Calu3 (cell line): ENCODE measurements at regions not wholly inside any gene's neighbourhood (a gene's known extent, or its start where the extent isn't known, plus 50 kb on each side); places are given as distances from the start of the nearest gene placed in this dataset.

ENCODE experiments used
- BruUV-seq: library from RNA; stranded (reverse); fragments of 400-500 nt; replicated peaks from 2 replicates; lab custom pipeline; 2021; lab: Mats Ljungman, UMichigan
- CTCF ChIA-PET: fragments of 300-600 bp; sonication (Branson Sonifier 250); formaldehyde crosslinking; loops from one replicate; lab custom pipeline; 2022; ENCODE audit warnings: antibody characterized with exemption; lab: Charles Lee
- DNase-seq: peaks from one replicate; pipeline ENCODE4 v3.0.0; 2022
- H3K27ac Mint-ChIP-seq: one replicate; pipeline ENCODE4 v1.8.0; 2022; ENCODE audit warnings: mixed read lengths; ENCODE audit not compliant: unreplicated experiment
- H3K27me3 Mint-ChIP-seq: one replicate; pipeline ENCODE4 v1.8.0; 2022; ENCODE audit warnings: mixed read lengths; ENCODE audit not compliant: unreplicated experiment
- H3K36me3 Mint-ChIP-seq: one replicate; pipeline ENCODE4 v1.8.0; 2022; ENCODE audit warnings: mild to moderate bottlenecking, moderate library complexity, mixed read lengths; ENCODE audit not compliant: insufficient read depth, unreplicated experiment
- H3K4me1 Mint-ChIP-seq: one replicate; pipeline ENCODE4 v1.8.0; 2022; ENCODE audit warnings: mild to moderate bottlenecking, low read depth, mixed read lengths; ENCODE audit not compliant: unreplicated experiment
- H3K4me3 Mint-ChIP-seq: one replicate; pipeline ENCODE4 v1.8.0; 2022; ENCODE audit warnings: mild to moderate bottlenecking, low read depth, moderate library complexity, mixed read lengths; ENCODE audit not compliant: unreplicated experiment
- H3K9me3 Mint-ChIP-seq: one replicate; pipeline ENCODE4 v1.8.0; 2022; ENCODE audit warnings: low read depth, mixed read lengths; ENCODE audit not compliant: unreplicated experiment
- CTCF ChIP-seq: fragments of 200-600 bp; IDR thresholded peaks from one replicate; pipeline ENCODE4 v1.8.0; 2022; ENCODE audit warnings: antibody characterized with exemption; ENCODE audit not compliant: unreplicated experiment
- intact Hi-C: fragments of 100-400 bp; cut with micrococcal nuclease; formaldehyde crosslinking; loops from one replicate; pipeline ENCODE4 v1.10.0; 2022; ENCODE audit not compliant: unreplicated experiment

- no peaks in the 10 kb centered on the region for H3K9me3 Mint-ChIP-seq
- H3K27ac Mint-ChIP-seq, result no peak overlapping the region
- CTCF ChIA-PET, result interaction anchor here (0.6 kb wide), 1 partner anchor 26 kb away, joined by 3 read pairs; no protein-coding TSS in a partner anchor
- no TSS peak for BruUV-seq
- H3K4me3 Mint-ChIP-seq, result no peak overlapping the region
- intact Hi-C loops, result no loop called here
- no peak for TF ChIP-seq CTCF
- H3K27me3 Mint-ChIP-seq, result no peaks in the 10 kb centered on the region
- no peaks in the 10 kb centered on the region for H3K36me3 Mint-ChIP-seq
- H3K4me1 Mint-ChIP-seq, result peaks cover 8% of the 10 kb centered on the region
- DNase-seq, result no peak
Observed at GRCh38 chr18:65942854-65943253, 192.0 kb downstream of the CDH7 start.

- no peak for DNase-seq
- CTCF ChIA-PET, result no interaction called here
- Mint-ChIP-seq H3K36me3 (no peaks in the 10 kb centered on the region), H3K27ac (no peak overlapping the region), H3K4me3 (no peak overlapping the region), H3K4me1 (peaks cover 8% of the 10 kb centered on the region), H3K27me3 (no peaks in the 10 kb centered on the region), H3K9me3 (no peaks in the 10 kb centered on the region)
- no TSS peak for BruUV-seq
- no peak for TF ChIP-seq CTCF
- intact Hi-C loops, result no loop called here
Observed at GRCh38 chr18:65942104-65942503, 191.3 kb downstream of the CDH7 start.

- BruUV-seq, result no TSS peak
- Mint-ChIP-seq H3K9me3 (no peaks in the 10 kb centered on the region), H3K4me1 (peaks cover 8% of the 10 kb centered on the region), H3K4me3 (no peak overlapping the region), H3K27ac (no peak overlapping the region), H3K36me3 (no peaks in the 10 kb centered on the region), H3K27me3 (no peaks in the 10 kb centered on the region)
- no peak for TF ChIP-seq CTCF
- DNase-seq, result no peak
- intact Hi-C loops, result no loop called here
- CTCF ChIA-PET, result no interaction called here
Observed at GRCh38 chr18:65941482-65941881, 190.7 kb downstream of the CDH7 start.
